ENCODE measurements at regions not wholly inside any gene's neighbourhood (a gene's known extent, or its start where the extent isn't known, plus 50 kb on each side); places are given as distances from the start of the nearest gene placed in this dataset.

GRCh38 chr13:79056706-79057105 lies 349.3 kb downstream of the RBM26 start:
- TF ChIP-seq GTF2F1 (IDR thresholded peaks at IDR 0.05; ENCODE audit: borderline replicate concordance, low read depth, low read length) (no peak), CTCF (IDR thresholded peaks at IDR 0.05; ENCODE audit: control extremely low read depth in 1 of 3, insufficient read depth in 1 of 3, low read depth in 1 of 3, low read length in 3 of 3) (peak; percentile 18 to 51 (median 22); a peak in 3 of 4 replicates)

Data from H1 (cell line).